ENCODE measurements at regions not wholly inside any gene's neighbourhood (a gene's known extent, or its start where the extent isn't known, plus 50 kb on each side); places are given as distances from the start of the nearest gene placed in this dataset.
"Not testable (repeated sequence)": the region's sequence is repeated elsewhere in the genome, so short reads cannot be mapped to it uniquely, and the experiment has no call there.

DNA sequence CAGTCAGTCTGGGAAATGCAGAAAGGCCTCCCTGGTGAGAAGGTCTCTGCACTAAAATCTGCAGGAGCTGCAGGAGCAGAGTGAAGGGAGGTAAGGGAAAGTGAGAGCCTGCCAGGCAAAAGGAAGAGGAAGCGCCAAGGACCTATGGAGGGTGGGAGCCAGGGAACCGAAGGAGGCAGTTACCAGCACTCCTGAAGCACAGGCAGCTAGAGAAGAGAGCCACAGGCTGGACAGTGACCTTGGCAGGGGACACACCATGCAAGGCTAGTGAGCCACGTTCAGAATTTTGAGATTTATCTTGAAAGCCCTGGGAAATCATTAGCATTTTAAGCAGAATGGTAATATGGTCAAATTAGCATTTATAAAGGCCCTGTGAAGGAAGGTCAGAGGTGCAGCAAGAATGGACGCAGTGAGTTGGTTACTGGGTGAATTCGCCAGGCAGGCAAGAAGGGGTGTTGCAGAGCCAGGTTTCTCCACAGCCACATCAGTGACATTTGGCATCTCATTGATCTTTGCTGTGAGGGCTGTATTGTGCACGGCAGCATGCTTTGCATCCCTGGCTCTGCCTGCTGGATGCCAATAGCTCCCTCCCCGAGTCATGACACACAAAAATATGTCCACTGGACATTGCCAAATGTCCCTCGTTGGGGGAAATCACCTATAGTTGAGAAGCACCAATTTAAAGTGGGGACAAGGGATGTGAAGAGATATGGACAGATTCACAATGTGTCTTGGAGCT lies 54.7 kb upstream of the LANCL2 start:
- TF ChIP-seq POLR2A (IDR thresholded peaks at IDR 0.05), result no peak
- no peak overlapping the region for H3K4me3 ChIP-seq (ENCODE audit: low read depth, poor library complexity, severe bottlenecking)
- intact Hi-C loops (cut with DNase I; ENCODE audit: low total_unique reads), result no loop called here
- WGBS, 2 donors, result 78 to 79% methylated on average over 8 of the region's 8 CpGs
- DNase-seq (ENCODE audit: low spot score in 2 of 2), result no peak

DNA sequence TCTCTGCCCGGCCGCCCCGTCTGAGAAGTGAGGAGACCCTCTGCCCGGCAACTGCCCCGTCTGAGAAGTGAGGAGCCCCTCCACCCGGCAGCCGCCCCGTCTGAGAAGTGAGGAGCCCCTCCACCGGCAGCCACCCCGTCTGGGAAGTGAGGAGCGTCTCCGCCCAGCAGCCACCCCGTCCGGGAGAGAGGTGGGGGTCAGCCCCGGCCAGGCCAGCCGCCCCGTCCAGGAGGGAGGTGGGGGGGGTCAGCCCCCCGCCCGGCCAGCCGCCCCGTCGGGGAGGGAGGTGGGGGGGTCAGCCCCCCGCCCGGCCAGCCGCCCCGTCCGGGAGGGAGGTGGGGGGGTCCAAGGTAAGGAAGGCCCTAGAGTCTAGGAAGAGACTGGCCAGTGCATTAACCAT lies 53.2 kb upstream of the LANCL2 start:
- DNase-seq (ENCODE audit: low spot score in 2 of 2); H3K4me3 ChIP-seq (ENCODE audit: low read depth, poor library complexity, severe bottlenecking); intact Hi-C loops (cut with DNase I; ENCODE audit: low total_unique reads): not testable (repeated sequence)
- 92 to 100% methylated on average over 5 to 9 of the region's 27 CpGs for WGBS, 2 donors

DNA sequence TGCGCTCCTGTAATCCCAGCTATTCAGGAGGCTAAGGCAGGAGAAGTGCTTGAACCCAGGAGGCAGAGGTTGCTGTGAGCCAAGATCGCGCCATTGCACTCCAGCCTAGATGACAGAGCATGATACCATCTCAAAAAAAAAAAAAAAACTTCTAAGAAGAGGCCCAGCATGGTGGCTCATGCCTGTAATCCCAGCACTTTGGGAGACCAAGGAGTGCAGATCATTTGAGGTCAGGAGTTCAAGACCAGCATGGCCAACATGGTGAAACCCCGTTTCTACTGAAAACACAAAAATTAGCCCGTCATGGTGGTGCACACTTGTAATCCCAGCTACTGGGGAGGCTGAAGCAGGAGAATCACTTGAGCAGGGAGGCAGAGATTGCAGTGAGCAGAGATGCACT lies 51.5 kb upstream of the LANCL2 start:
- intact Hi-C loops (cut with DNase I; ENCODE audit: low total_unique reads); DNase-seq (ENCODE audit: low spot score in 2 of 2); H3K4me3 ChIP-seq (ENCODE audit: low read depth, poor library complexity, severe bottlenecking): not testable (repeated sequence)
- 85 to 95% methylated on average over 5 of the region's 5 CpGs for WGBS, 2 donors

DNA sequence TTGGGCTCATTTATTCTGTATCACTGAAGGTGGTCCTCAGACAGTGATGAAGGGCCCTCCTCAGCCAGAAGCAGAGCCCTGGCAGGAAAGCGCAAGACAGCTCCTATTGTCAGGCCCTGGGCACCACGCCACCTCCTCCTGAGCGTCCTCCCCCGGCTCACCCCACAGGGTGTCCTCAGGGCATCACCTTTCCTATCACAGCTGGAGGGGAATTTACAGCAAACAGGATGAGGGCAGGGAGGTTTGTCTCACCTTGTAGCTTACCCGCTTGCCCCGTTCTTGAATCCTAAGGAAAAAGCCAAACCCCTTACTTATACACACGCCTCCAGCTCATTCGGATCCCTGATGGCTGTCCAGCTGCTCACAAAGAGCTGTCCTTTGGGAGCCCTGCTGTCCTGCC lies 50.2 kb upstream of the LANCL2 start:
- WGBS, 2 donors, result 66 to 73% methylated on average over 8 of the region's 8 CpGs
- DNase-seq (ENCODE audit: low spot score in 2 of 2), result peak in 1 of 2 donors; percentile 28
- H3K4me3 ChIP-seq (ENCODE audit: low read depth, poor library complexity, severe bottlenecking), result no peak overlapping the region
- no peak for TF ChIP-seq POLR2A (IDR thresholded peaks at IDR 0.05)
- TF ChIP-seq, protein P1, sequence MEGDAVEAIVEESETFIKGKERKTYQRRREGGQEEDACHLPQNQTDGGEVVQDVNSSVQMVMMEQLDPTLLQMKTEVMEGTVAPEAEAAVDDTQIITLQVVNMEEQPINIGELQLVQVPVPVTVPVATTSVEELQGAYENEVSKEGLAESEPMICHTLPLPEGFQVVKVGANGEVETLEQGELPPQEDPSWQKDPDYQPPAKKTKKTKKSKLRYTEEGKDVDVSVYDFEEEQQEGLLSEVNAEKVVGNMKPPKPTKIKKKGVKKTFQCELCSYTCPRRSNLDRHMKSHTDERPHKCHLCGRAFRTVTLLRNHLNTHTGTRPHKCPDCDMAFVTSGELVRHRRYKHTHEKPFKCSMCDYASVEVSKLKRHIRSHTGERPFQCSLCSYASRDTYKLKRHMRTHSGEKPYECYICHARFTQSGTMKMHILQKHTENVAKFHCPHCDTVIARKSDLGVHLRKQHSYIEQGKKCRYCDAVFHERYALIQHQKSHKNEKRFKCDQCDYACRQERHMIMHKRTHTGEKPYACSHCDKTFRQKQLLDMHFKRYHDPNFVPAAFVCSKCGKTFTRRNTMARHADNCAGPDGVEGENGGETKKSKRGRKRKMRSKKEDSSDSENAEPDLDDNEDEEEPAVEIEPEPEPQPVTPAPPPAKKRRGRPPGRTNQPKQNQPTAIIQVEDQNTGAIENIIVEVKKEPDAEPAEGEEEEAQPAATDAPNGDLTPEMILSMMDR (IDR thresholded peaks at IDR 0.05), result no peak
- intact Hi-C loops (cut with DNase I; ENCODE audit: low total_unique reads), result no loop called here
